Vagina (tissue), 2 donors: ENCODE measurements at regions not wholly inside any gene's neighbourhood (a gene's known extent, or its start where the extent isn't known, plus 50 kb on each side); places are given as distances from the start of the nearest gene placed in this dataset.

Source experiments
- DNase-seq, 2 donors: peaks; one replicate each; pipeline ENCODE4 v3.0.0-alpha.2; 2017; ENCODE audit errors: extremely low spot score in 2 of 2
- H3K27ac ChIP-seq: fragments of 200-600 bp; sonication (generic); one replicate; pipeline ENCODE4 v1.5.1; 2019
- H3K27me3 ChIP-seq: fragments of 200-600 bp; sonication (generic); one replicate; pipeline ENCODE4 v1.5.1; 2019
- H3K36me3 ChIP-seq, 2 donors: fragments of 200-600 bp; sonication (generic); one replicate each; pipeline ENCODE4 v1.5.1; 2017 to 2019
- H3K4me1 ChIP-seq: fragments of 200-600 bp; sonication (generic); one replicate; pipeline ENCODE4 v1.5.1; 2019
- H3K4me3 ChIP-seq, 2 donors: fragments of 200-600 bp; sonication (generic); 1 replicate in 1 of 2; 2 replicates in 1 of 2; pipeline ENCODE4 v1.5.1; 2016 to 2019
- H3K9me3 ChIP-seq: fragments of 200-600 bp; sonication (generic); one replicate; pipeline ENCODE4 v1.5.1; 2019
- CTCF ChIP-seq, 3 experiments: fragments of 450-650 bp in 2 of 3; fragments of 200-600 bp in 1 of 3; sonication (generic) in 1 of 3; IDR thresholded peaks; one replicate each; pipeline ENCODE4 v1.5.1; 2017 to 2019; ENCODE audit warnings: antibody characterized with exemption in 3 of 3, mild to moderate bottlenecking in 2 of 3, moderate library complexity in 2 of 3
- POLR2A ChIP-seq, 2 donors: fragments of 450-650 bp; IDR thresholded peaks; one replicate each; pipeline ENCODE4 v1.6.1; 2017; ENCODE audit warnings: antibody characterized with exemption in 2 of 2, mild to moderate bottlenecking in 2 of 2, moderate library complexity in 2 of 2
- POLR2AphosphoS5 ChIP-seq, 2 donors: sonication (generic); formaldehyde crosslinking; IDR thresholded peaks; one replicate each; pipeline ENCODE4 v1.9.0; 2017; ENCODE audit warnings: antibody characterized with exemption in 2 of 2, mild to moderate bottlenecking in 2 of 2, low read depth in 1 of 2; ENCODE audit not compliant: insufficient read depth in 1 of 2
- intact Hi-C: fragments of 100-400 bp; cut with DNase I; formaldehyde crosslinking; loops from one replicate; pipeline ENCODE4 v1.15.1; 2023

- TF ChIP-seq POLR2AphosphoS5 (IDR thresholded peaks at IDR 0.05; ENCODE audit: insufficient read depth in 1 of 2, low read depth in 1 of 2), result no peak
- no peak for TF ChIP-seq CTCF (IDR thresholded peaks at IDR 0.05)
- TF ChIP-seq POLR2A (IDR thresholded peaks at IDR 0.05), result no peak
- H3K4me1 ChIP-seq, result no peaks in the 10 kb centered on the region
- no peaks in the 10 kb centered on the region for H3K9me3 ChIP-seq
- intact Hi-C loops, result no loop called here
- no peak overlapping the region for H3K4me3 ChIP-seq
- DNase-seq, result no peak
- no peaks in the 10 kb centered on the region for H3K36me3 ChIP-seq
- no peak overlapping the region for H3K27ac ChIP-seq
- H3K27me3 ChIP-seq, result no peaks in the 10 kb centered on the region
These were observed 145.2 kb upstream of the AJAP1 start for GRCh38 chr1:4509206-4509605.

GRCh38 chr1:4510276-4510691, 144.1 kb upstream of the AJAP1 start:
- DNase-seq, result no peak

GRCh38 chr1:4511374-4511773, 143.0 kb upstream of the AJAP1 start:
- no peaks in the 10 kb centered on the region for H3K27me3 ChIP-seq

More at GRCh38 chr1:4510276-4510691, 144.1 kb upstream of the AJAP1 start:
- Histone ChIP-seq H3K36me3 (no peaks in the 10 kb centered on the region), H3K4me3 (no peak overlapping the region), H3K4me1 (no peaks in the 10 kb centered on the region), H3K9me3 (no peaks in the 10 kb centered on the region), H3K27me3 (no peaks in the 10 kb centered on the region), H3K27ac (no peak overlapping the region)
- intact Hi-C loops, result no loop called here
- TF ChIP-seq POLR2AphosphoS5 (IDR thresholded peaks at IDR 0.05; ENCODE audit: insufficient read depth in 1 of 2, low read depth in 1 of 2), result no peak
- no peak for TF ChIP-seq POLR2A (IDR thresholded peaks at IDR 0.05)
- no peak for TF ChIP-seq CTCF (IDR thresholded peaks at IDR 0.05)

GRCh38 chr1:4512636-4513035, 141.8 kb upstream of the AJAP1 start:
- Histone ChIP-seq H3K27me3 (no peaks in the 10 kb centered on the region), H3K36me3 (no peaks in the 10 kb centered on the region), H3K27ac (peak overlapping the region; percentile 24), H3K9me3 (no peaks in the 10 kb centered on the region), H3K4me1 (peaks cover 4% of the 10 kb centered on the region), H3K4me3 (no peak overlapping the region)
- TF ChIP-seq POLR2A (IDR thresholded peaks at IDR 0.05) (no peak), POLR2AphosphoS5 (IDR thresholded peaks at IDR 0.05; ENCODE audit: insufficient read depth in 1 of 2, low read depth in 1 of 2) (peak in 1 of 2 donors; percentile 72), CTCF (IDR thresholded peaks at IDR 0.05) (no peak)
- no peak for DNase-seq
- intact Hi-C loops, result no loop called here

More at GRCh38 chr1:4511374-4511773, 143.0 kb upstream of the AJAP1 start:
- DNase-seq, result no peak
- Histone ChIP-seq H3K4me1 (peaks cover 3% of the 10 kb centered on the region), H3K36me3 (no peaks in the 10 kb centered on the region), H3K9me3 (no peaks in the 10 kb centered on the region), H3K27ac (no peak overlapping the region), H3K4me3 (no peak overlapping the region)
- TF ChIP-seq POLR2A (IDR thresholded peaks at IDR 0.05) (no peak), POLR2AphosphoS5 (IDR thresholded peaks at IDR 0.05; ENCODE audit: insufficient read depth in 1 of 2, low read depth in 1 of 2) (no peak), CTCF (IDR thresholded peaks at IDR 0.05) (no peak)
- intact Hi-C loops, result no loop called here

- TF ChIP-seq CTCF (IDR thresholded peaks at IDR 0.05) (no peak), POLR2AphosphoS5 (IDR thresholded peaks at IDR 0.05; ENCODE audit: insufficient read depth in 1 of 2, low read depth in 1 of 2) (no peak), POLR2A (IDR thresholded peaks at IDR 0.05) (no peak)
- H3K4me1 ChIP-seq, result peaks cover 4% of the 10 kb centered on the region
- peak overlapping the region; percentile 24 for H3K27ac ChIP-seq
- no peaks in the 10 kb centered on the region for H3K36me3 ChIP-seq
- H3K27me3 ChIP-seq, result no peaks in the 10 kb centered on the region
- intact Hi-C loops, result no loop called here
- no peak for DNase-seq
- H3K9me3 ChIP-seq, result no peaks in the 10 kb centered on the region
- H3K4me3 ChIP-seq, result no peak overlapping the region
These were observed 140.7 kb upstream of the AJAP1 start for GRCh38 chr1:4513685-4514084.
